CD4-positive, alpha-beta T cell treated with Interleukin-6 for 4 hours (primary cell): ENCODE measurements at regions not wholly inside any gene's neighbourhood (a gene's known extent, or its start where the extent isn't known, plus 50 kb on each side); places are given as distances from the start of the nearest gene placed in this dataset.

ENCODE experiments used
- DNase-seq: peaks from one replicate; pipeline ENCODE4 v3.0.0-alpha.2; 2020; ENCODE audit warnings: mixed read lengths

DNA sequence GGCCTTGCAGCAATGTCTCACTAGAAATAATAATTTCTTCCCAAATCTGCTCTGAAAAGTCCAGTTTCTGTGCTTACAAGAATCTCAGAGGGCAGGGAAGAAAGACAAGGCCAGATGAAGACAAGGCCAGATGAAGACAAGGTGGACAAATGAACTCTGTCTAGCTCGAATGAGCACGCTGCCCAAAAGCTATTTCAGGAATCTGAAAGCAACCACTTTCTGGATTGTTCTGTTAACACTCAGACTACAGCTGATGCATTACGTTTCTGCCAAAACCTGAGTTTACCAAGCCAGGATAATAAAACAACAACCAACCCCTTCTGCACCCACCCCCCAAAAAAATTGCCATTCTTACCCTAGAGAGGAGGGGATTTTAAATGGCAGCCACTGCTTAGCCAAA lies 1073.6 kb downstream of the SORCS3 start:
- DNase-seq, result no peak

DNA sequence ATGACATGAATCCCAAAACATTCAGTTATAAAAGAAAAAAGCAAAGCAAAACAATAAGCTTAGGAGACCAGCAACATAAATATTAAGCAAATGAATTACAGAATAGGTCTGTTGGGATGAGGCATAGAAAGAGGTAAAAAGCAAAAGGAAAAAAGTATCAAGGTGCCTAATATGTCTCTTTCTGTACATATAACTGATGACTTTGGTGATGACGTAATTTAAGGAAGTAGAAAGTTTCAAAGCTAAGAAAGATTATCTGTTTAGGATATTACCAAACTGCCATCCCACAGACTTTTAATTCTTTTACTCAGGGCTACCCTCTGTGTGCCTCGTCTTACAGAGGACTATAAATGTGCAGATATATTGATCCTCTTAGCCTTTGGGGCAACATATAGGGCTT lies 1066.5 kb downstream of the SORCS3 start:
- no peak for DNase-seq

DNA sequence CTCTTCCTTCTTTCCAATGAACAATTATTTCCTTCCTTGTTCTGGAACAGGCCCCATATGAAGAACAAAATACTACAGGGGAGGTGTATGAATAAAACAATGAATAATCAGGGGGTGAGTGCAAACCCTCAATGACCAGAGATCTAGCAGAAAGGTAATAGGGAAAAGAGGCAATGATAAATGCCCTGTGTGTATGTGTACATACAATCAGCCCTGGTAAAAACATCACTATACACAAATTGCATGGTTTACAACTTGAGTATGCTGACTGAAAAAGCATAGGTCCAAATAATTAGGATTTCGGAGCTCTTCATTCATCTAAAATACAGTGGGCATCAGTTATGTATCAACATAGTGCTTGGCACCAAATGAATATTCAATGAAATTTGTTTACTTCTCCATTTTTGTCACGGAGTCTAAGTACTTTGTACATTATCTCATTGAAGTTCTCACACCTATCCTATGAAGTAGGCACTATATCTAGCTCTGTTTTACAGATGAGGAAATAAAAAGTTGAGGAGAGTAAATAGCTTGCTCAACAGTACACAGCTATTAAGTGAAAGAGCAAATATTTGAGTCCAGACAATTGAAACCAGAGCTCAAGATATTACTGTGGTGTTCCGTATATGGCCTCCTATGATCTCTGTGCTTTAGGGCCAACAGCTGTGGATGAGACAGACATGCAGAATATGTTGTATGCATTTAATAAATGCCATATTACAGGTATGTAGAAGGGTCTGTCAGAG lies 1065.4 kb downstream of the SORCS3 start:
- no peak for DNase-seq

DNA sequence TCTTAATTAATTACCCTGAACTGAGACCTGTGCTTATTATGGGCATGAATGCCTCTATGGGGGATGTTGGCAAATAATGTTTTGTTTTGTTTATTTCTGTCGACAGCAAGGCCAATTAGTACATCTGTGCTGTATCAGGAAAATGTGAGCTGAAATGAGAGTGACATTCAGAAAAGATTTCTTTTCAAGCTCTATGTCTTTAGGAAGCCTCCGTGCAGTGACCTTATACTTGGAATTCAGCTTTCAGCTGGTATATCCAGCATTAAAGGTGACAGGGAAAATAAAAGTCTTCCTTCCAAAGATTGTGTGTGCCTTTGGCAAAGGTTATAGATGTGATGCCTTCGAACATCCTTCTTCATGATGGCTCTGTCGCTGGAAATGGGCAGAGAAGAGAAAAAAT lies 1061.1 kb downstream of the SORCS3 start:
- DNase-seq, result no peak

DNA sequence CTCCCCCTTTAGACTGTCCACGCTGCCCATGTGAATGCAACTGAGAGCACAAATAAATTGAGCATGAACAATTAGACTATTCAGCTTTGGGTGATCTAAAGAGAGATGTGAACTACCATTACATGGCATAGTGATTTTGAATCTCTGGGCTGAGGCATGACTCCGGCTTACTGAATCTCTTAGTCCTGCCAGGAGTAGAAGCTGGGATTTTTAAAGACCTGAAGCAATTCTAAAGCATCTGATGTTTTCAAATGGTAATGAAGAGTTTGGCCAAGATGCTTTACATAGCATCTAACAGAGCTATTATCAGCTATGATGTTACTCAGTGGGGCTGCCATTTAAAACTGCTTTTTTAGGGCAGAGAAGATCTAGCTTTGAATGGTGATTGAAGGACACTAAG lies 1059.1 kb downstream of the SORCS3 start:
- DNase-seq, result no peak

DNA sequence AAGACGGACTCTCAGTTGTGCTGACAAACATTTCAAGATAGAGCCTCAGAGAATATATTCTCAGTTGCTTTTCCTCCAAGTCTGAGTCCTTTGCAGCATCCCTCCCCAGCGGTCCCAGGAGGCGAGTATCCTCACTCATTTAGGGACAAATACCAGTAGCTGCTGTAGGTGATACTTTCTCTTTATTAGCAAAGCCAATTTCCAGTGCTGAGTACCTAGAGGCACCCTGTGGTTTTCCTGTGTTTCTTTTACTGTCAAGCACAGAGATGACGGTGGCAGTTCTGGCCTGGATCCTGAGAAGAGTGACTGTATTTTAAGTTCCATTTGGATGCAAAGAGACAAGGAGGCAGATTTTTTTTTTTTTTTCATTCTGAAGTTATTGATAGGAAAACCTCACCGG lies 1058.4 kb downstream of the SORCS3 start:
- no peak for DNase-seq

DNA sequence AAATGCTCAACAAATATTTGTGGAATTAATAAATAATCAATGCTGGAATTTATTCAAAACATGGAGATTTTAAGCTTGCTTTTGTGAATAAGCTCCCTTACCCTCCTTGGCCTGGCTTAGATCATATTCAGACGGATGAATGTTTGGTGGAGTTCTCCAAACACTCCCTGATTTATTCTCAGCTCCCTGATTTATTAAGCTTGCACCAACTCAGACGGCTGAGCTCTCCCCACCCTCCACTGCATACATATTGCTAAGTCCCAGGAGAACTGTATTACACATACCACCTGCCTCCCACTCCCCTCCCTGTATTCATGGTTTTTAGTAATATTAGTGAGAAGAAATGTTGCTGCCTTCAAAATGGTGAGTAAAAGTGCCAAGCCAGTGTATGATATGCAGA lies 1057.5 kb downstream of the SORCS3 start:
- no peak for DNase-seq

DNA sequence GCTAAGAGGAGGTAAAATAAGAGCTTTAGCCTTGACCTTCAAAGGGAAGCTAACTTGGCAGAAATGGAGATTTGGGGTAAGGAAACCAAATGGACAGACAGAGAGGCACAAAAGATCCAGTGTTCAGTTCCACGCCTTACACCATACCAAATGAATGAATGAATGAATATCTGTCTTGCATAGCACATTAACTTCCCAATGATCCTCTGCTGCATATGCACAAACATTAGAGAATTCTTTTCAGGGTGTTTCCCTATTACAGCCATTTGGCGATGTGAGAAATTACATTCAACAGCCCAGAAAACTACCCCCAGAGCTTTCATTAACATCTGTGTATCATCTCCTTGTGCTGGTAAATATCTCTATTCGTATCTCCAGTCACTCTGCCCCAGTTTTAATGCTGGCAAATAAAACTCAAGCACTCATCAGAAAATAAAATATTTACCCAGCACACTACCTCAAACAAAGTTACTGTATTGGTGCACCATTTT lies 1056.2 kb downstream of the SORCS3 start:
- no peak for DNase-seq

DNA sequence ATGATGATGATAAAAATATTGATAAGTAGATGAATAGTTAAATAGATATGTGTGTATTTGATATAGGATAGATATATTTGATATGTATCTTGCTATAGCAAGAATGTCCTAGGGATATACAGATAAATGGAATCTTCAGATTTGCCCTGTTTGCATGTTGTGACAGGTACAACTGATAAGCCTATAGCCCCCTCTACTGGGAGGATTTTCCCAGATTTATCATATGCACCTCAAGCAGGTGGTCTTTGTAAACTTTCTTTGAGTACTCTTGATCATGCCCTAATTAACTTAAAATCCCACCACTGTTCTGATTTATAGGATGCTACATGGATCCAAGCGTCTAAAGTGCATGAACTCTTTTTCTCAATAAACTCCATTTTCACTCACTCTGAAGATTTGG lies 1050.7 kb downstream of the SORCS3 start:
- no peak for DNase-seq

DNA sequence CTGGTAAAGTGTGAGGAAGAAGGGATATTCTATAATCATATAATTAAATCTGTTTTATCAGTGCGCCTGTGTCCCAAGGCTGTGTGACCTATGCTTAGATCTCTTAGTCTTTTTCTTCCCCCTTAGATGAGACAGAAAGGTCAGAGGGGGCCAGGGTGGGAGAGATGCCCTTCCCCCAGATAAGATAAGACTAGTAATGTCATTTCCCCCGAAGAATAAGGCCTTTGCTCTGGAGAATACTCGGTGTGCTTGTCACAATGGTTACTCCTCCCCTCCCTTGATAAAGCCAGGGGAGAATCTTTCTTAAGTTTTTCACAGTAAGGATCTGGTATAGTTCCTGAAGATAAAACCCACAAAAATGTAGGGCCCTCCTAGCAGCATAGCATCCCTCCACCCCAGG lies 1041.8 kb downstream of the SORCS3 start:
- no peak for DNase-seq

DNA sequence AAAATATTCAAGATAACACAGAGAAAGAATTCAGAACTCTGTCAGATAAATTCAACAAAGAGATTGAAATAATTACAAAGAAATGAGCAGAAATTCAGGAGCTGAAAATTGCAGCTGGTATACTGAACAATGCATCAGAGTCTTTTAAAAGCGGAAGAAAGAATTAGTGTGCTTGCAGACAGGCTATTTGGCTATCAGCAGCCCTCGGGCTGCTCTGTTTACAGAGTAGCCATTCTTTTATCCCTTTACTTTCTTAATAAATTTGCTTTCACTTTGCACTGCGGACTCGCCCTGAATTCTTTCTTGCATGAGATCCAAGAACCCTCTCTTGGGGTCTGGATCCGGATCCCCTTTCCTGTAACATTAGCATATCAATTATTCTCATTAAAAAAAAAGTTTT lies 1040.0 kb downstream of the SORCS3 start:
- DNase-seq, result no peak

DNA sequence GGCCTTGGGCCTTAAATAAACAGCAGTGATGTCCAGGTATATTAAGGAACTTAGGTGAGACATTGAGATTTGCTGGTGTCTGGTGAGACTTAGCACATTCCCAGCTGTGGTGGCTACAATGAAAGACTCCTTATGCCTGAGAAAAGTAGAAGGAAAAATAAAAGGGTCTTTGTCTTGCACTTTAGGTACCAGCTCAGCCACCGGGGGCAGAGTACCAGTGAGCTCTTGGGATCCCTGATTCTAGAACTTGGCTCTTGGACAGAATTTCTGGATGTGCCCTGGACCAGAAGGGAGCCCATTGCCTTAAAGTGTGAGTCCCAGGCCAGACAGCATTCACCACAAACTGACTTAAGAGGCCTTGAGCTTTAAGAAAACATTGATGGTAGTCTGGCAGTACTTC lies 1038.7 kb downstream of the SORCS3 start:
- no peak for DNase-seq

DNA sequence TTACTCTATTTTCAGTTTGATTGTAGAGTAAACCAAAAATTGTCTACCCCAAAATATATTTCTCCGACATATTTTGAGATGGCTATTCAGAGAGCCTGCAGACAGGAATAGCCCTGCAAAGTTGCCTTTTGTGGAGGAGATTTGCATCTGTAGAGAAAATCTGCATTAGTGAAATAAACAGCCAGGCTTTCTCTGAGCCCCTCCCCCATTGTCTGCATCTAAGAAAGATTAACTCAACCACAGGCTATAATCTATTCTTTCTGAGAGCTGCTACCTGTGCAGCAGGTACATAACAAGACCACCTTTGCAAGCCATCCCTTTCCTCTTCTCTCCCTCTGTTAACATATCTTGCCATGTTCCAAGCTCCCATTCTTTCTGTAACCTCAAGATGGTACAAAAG lies 1034.2 kb downstream of the SORCS3 start:
- no peak for DNase-seq

DNA sequence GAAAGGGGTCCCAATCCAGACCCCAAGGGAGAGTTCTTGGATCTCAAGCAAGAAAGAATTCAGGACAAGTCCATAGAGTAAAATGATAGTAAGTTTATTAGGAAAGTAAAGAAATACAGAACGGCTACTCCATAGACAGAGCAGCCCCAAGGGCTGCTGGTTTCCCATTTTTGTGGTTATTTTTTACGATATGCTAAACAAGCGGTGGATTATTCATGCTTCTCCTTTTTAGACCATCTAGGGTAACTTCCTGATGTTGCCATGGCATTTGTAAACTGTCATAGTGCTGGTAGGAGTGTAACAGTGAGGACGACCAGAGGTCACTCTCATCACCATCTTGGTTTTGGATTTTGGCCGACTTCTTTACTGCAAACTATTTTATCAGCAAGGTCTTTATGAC lies 1033.4 kb downstream of the SORCS3 start:
- no peak for DNase-seq

DNA sequence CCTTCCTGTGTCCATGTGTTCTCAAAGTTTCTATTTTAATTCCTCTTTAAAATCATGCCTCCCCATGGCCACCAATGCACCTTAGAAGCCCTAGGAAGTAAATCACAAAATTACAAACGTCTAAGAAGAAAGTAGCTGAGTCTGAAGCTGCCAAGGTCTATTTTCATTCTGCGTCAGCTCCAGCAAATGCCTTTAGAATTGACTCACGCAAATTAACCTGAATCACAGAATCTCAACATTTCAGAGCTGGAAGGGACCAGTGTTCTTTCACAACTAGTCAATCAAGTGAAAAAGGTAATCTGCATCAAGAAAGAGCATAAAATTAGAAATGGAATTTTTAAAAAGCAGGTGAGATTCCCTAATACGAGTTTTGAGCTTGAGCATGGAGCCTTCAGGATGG lies 1017.6 kb downstream of the SORCS3 start:
- no peak for DNase-seq

DNA sequence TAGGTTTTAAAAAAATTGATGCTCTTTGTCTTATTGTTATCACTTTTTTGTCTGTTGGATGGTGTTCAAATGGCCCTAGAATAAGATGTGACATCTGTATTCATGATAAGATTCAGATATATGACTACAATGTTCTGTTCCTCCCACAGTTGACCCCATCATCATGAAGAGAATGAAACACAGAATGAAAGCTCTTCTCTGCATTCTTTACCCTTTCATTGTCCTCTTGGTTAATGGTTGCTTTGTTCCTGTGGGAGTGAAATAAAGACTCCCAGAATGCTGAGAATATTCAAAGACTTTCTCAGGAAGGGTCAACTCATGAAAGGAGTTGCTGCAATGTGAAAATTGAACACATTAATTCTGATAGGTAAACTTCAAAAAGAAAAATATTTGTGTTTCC lies 1015.8 kb downstream of the SORCS3 start:
- DNase-seq, result no peak

DNA sequence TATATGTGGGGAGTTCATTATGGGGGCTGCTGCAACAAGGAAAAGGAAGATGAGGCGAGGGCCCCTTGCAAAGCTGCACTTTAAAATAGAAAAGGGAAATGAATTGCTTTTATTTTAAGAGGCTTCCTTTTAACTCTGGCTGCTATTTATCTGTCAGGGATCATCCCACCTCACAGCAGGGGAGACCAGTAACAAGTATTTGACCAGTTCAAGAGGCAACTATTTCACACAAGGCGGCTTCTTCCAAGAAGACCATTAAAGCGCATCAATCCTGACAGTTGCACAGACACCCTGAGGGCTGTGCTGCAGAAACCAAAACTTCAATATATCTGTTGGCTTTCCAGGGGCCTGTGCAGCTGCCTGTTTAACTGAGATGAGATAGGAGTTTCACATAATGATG lies 1009.2 kb downstream of the SORCS3 start:
- DNase-seq, result no peak

DNA sequence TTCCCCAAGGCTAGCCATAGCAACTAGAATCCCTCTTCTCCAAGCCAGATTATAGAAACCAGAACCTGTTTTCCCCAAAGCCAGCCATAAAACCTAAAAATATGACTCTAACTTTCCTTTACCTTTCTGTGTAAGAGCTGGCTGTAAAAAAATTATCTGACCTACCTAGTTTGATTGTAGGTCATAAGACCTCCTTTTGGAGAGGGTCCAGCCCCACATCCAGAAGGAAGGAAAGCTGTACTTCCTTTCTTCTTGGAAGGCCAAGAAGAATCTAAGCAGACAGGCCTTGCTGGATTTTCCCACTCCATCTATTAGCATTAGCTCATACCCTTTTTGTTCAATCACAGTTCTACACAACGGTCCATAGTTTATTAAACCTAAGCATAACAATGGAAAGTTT lies 1006.3 kb downstream of the SORCS3 start:
- no peak for DNase-seq

DNA sequence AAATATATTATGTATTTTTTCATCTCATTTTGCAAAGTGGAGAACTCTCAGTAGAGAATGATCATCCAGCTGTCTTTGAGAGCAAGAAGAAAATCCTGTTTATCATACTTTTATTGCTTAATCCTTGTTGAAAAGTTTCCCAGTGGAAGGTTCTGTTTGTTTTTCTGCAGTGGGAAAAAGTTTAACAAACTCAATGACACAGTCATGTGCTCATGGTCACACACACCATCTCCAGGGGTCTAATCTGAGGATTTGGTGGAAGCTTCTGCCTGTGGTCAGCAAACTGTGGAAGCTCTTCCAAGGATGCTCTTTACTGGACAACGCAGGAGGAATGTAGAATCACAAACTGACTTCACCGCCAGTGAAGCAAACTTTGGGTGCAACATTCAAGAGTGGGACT lies 1003.9 kb downstream of the SORCS3 start:
- DNase-seq, result no peak

DNA sequence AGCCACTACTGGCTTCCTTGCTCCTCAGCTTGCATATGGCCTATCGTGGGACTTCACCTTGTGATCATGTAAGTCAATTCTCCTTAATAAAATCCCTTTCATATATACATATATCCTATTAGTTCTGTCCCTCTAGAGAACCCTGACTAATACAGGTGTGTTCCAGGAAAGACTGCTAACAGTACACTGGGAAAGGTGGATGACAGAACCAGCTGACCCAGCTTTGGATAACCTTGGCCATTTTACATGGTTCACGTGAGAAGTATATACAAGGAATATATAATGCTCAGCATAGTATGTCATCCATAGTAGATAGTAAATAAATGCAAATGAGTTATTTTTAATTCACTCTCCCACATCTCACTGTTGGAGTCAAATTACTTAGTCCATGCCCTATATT lies 1003.5 kb downstream of the SORCS3 start:
- no peak for DNase-seq

DNA sequence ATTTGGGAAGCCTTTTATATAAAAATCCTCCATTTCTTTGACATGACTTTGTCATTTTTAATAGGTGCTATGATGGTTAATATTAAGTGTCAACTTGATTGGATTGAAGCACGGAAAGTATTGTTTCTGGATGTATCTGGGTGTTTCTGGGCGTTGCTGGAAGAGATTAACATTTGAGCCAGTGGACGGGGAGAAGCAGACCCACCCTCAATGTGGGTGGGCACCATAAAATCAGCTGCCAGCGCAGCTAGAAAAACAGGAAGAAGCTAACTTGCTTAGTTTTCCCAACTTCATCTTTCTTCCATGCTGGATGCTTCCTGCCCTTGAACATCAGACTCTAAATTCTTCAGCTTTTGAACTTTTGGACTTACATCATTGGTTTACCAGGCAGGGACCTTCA lies 1003.0 kb downstream of the SORCS3 start:
- DNase-seq, result no peak

DNA sequence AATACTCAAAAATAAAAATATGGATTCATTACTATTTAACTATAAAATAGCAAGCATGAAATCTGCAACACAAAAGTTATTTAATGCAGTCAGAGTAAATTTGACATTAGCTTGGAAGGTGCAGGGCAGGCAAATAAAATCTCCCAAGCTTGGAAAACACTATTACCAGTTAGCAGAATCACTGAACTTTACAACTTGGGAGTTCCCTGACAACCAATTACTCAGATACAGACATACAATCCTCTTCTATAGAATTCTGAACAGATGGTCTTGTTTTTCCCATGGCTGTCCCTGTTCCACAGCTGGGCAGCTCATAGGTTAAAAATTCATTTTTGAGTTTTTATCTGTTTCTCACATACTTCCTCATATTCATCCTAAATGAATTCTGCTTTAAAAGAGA lies 1002.6 kb downstream of the SORCS3 start:
- no peak for DNase-seq

DNA sequence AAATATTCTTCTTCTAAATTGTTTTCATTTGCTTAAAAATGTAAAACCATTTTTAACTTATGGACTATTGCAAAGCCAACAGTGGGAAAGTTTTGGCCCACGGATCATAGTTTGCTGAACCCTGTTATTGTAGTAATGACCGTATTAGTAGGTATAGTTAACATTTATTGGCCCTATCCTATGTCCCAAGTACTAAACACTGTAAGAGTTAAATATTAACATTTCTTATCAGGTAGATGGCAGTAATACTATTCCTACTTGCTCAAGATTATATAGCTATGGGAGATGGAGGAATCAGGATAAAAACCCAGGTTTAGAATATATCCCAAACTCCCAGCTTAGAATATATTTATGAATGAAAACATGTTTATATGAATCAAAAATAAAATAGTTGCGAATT lies 993.2 kb downstream of the SORCS3 start:
- DNase-seq, result no peak

DNA sequence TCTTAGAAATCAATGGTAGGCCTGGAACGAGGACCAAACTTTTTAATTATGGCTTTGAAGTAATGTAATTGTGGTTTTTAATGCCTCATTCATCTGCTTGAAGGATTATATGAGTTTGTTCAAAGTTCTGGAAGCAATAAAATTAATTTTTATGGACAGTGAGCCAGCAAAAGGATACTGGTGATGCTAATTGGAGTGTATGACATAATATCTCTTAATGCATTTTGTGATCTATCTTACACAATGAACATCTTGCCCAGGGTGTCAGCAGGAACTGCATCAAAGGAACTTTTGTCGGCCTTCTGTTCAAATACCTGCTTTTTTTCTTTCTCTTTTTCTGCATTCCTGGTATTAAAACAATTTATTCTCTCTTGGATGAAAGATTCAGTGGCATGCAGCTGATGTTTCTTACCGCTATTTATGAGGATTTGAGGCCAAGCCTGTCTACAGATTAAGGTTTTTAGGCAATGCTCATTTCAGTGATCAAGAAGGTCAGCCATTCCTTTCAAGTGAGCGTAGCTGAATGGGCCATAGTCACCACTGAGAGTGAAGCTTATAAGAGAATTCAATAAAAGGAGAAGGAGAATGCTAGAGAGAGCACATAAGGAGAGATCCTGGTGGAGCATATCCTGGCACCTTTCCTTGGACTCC lies 974.8 kb downstream of the SORCS3 start:
- no peak for DNase-seq

DNA sequence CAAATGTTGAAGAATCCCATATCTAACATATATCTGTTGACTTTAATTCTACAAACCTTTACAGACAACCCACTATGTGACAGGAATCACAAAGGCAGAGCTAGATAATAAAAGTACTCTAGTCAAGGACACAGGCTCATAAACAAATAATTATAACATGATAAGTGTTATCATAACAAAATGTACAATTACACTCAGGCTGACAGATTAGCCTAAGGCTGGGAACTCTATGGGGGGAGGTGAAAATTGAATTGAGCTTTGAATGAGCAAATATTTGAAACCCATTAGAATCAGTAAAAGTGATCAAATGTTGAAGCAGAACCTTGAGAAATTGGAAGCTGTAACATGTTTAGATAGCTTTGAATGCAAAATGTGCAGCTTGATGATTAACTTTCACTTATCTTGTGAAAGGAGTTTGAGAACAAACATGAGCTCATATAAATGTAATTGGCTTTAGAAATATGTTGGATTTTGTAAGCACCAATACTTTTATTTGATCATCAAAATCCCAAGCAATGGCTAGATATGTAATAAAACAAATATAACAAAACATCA lies 970.2 kb downstream of the SORCS3 start:
- DNase-seq, result no peak
